ENCODE measurements at regions not wholly inside any gene's neighbourhood (a gene's known extent, or its start where the extent isn't known, plus 50 kb on each side); places are given as distances from the start of the nearest gene placed in this dataset.

DNA sequence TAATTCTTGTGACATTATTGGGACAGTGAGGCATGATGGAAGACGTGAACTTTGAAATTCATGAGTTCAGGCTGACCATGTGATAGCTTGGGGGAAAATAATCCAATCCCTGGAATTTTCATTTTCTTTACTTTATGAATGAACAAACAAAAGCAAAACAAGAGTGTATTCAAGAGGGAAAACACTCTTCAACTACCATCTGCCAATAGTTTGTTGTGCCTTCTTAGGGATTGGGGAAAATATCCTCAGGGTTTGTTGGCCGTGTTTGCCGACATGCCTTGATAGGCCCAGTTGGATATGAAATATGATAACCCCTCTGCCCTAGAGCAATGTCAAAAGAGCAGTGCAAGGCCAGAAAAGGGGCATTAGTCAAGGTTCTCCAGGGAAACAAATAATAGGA is 80.8 kb upstream of the CLNK start:
- TF ChIP-seq ZNF664 (tag by site-specific recombination; IDR thresholded peaks at IDR 0.05) (no peak), MYNN (tag by site-specific recombination; IDR thresholded peaks at IDR 0.05; ENCODE audit: borderline replicate concordance) (no peak), ZBTB7A (tag by site-specific recombination; IDR thresholded peaks at IDR 0.05; ENCODE audit: low read depth) (no peak), ZNF274 (IDR thresholded peaks at IDR 0.05; ENCODE audit: low read length) (no peak), ZNF274 (tag by site-specific recombination; IDR thresholded peaks at IDR 0.05; ENCODE audit: borderline replicate concordance) (no peak), RBAK (tag by site-specific recombination; IDR thresholded peaks at IDR 0.05) (no peak), ZNF677 (tag by site-specific recombination; IDR thresholded peaks at IDR 0.05) (no peak), YY1 (tag by site-specific recombination; IDR thresholded peaks at IDR 0.05) (no peak), SP2 (tag by site-specific recombination; IDR thresholded peaks at IDR 0.05) (no peak), CTCF (tag by site-specific recombination; IDR thresholded peaks at IDR 0.05) (no peak), ZBTB17 (tag by site-specific recombination; IDR thresholded peaks at IDR 0.05) (no peak), PRDM1 (tag by site-specific recombination; IDR thresholded peaks at IDR 0.05) (no peak), SETDB1 (IDR thresholded peaks at IDR 0.05; ENCODE audit: insufficient read length, low read length) (no peak)
- TF ChIP-seq, protein P1, sequence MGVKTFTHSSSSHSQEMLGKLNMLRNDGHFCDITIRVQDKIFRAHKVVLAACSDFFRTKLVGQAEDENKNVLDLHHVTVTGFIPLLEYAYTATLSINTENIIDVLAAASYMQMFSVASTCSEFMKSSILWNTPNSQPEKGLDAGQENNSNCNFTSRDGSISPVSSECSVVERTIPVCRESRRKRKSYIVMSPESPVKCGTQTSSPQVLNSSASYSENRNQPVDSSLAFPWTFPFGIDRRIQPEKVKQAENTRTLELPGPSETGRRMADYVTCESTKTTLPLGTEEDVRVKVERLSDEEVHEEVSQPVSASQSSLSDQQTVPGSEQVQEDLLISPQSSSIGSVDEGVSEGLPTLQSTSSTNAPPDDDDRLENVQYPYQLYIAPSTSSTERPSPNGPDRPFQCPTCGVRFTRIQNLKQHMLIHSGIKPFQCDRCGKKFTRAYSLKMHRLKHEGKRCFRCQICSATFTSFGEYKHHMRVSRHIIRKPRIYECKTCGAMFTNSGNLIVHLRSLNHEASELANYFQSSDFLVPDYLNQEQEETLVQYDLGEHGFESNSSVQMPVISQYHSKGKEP (tag by site-specific recombination; IDR thresholded peaks at IDR 0.05) = no peak
